KMS-11 (cell line): ENCODE measurements at regions not wholly inside any gene's neighbourhood (a gene's known extent, or its start where the extent isn't known, plus 50 kb on each side); places are given as distances from the start of the nearest gene placed in this dataset.
"Not testable (repeated sequence)": the region's sequence is repeated elsewhere in the genome, so short reads cannot be mapped to it uniquely, and the experiment has no call there.

Experiments used
- H2AFZ ChIP-seq: fragments of 200-600 bp; sonication (generic); 2 replicates; pipeline ENCODE4 v1.6.1; 2016; ENCODE audit warnings: antibody characterized with exemption, mixed run types, low read depth
- H3K27ac ChIP-seq: fragments of 200-600 bp; sonication (generic); 2 replicates; pipeline ENCODE4 v1.6.1; 2016; ENCODE audit warnings: mild to moderate bottlenecking, mixed run types
- H3K27me3 ChIP-seq: fragments of 200-600 bp; sonication (generic); 2 replicates; pipeline ENCODE4 v1.6.1; 2017; ENCODE audit warnings: mild to moderate bottlenecking, low read depth, mixed run types, moderate library complexity; ENCODE audit not compliant: insufficient read depth
- H3K36me3 ChIP-seq: fragments of 200-600 bp; sonication (generic); 2 replicates; pipeline ENCODE4 v1.6.1; 2017; ENCODE audit warnings: mild to moderate bottlenecking, mixed run types; ENCODE audit not compliant: insufficient read depth
- H3K4me1 ChIP-seq: fragments of 200-600 bp; sonication (generic); 2 replicates; pipeline ENCODE4 v1.6.1; 2016; ENCODE audit warnings: mild to moderate bottlenecking, low read depth, mixed run types; ENCODE audit not compliant: poor library complexity, severe bottlenecking
- H3K4me2 ChIP-seq: fragments of 200-600 bp; sonication (generic); 2 replicates; pipeline ENCODE4 v1.7.0; 2016; ENCODE audit warnings: mild to moderate bottlenecking, mixed run types
- H3K4me3 ChIP-seq: fragments of 200-600 bp; sonication (generic); IDR thresholded peaks from 2 replicates; pipeline ENCODE4 v1.6.1; 2017; ENCODE audit warnings: low read depth, low read length, mixed read lengths; ENCODE audit not compliant: insufficient read depth
- H3K79me2 ChIP-seq: fragments of 200-600 bp; sonication (generic); 2 replicates; pipeline ENCODE4 v1.6.1; 2016; ENCODE audit warnings: low read depth, mixed run types; ENCODE audit not compliant: insufficient read depth
- H3K9ac ChIP-seq: fragments of 200-600 bp; sonication (generic); 2 replicates; pipeline ENCODE4 v1.6.1; 2016; ENCODE audit warnings: mild to moderate bottlenecking, mixed run types
- H4K20me1 ChIP-seq: fragments of 200-600 bp; sonication (generic); 2 replicates; pipeline ENCODE4 v1.6.1; 2016; ENCODE audit warnings: mild to moderate bottlenecking, mixed run types; ENCODE audit not compliant: insufficient read depth
- TF ChIP-seq, protein P1 (sequence below): fragments of 200-600 bp; sonication (generic); conservative IDR thresholded peaks from 2 replicates; pipeline ENCODE4 v1.6.1; 2017; ENCODE audit warnings: low read depth, mild to moderate bottlenecking, antibody characterized with exemption, low read length, moderate library complexity, mixed read lengths

- Histone ChIP-seq H3K27me3 (no peaks in the 10 kb centered on the region), H3K9ac (no peak overlapping the region), H3K4me3 (no peak overlapping the region), H3K79me2 (no peaks in the 10 kb centered on the region), H3K4me1 (no peaks in the 10 kb centered on the region), H3K4me2 (no peak overlapping the region), H3K27ac (no peak overlapping the region), H3K36me3 (no peaks in the 10 kb centered on the region), H2AFZ (no peak overlapping the region), H4K20me1 (no peaks in the 10 kb centered on the region)
- TF ChIP-seq, protein P1, sequence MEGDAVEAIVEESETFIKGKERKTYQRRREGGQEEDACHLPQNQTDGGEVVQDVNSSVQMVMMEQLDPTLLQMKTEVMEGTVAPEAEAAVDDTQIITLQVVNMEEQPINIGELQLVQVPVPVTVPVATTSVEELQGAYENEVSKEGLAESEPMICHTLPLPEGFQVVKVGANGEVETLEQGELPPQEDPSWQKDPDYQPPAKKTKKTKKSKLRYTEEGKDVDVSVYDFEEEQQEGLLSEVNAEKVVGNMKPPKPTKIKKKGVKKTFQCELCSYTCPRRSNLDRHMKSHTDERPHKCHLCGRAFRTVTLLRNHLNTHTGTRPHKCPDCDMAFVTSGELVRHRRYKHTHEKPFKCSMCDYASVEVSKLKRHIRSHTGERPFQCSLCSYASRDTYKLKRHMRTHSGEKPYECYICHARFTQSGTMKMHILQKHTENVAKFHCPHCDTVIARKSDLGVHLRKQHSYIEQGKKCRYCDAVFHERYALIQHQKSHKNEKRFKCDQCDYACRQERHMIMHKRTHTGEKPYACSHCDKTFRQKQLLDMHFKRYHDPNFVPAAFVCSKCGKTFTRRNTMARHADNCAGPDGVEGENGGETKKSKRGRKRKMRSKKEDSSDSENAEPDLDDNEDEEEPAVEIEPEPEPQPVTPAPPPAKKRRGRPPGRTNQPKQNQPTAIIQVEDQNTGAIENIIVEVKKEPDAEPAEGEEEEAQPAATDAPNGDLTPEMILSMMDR, result no peak
Measured at GRCh38 chr7:113268757-113269156, 150.4 kb upstream of the SMIM30 start.

DNA sequence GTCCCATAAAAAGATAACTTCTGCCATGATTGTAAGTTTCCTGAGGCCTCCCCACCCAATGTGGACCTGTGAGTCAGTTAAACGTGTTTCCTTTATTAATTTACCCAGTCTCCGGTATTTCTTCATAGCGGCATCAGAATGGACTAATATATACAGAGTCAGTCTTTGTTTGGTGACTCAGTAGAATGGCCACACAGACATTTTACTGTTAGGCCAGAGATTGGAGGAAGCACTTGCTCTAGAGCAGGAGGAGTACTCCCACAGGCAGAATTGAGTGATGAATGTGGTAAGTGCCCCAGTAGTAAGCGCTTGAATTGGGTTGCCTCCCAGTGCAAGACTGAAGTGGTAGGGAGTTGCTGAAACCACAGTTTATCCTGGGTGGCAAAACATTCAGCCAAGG is 149.5 kb upstream of the SMIM30 start:
- H4K20me1 ChIP-seq, result no peaks in the 10 kb centered on the region
- H3K4me3 ChIP-seq, result no peak overlapping the region
- H3K27me3 ChIP-seq, result no peaks in the 10 kb centered on the region
- no peak overlapping the region for H3K9ac ChIP-seq
- H3K27ac ChIP-seq, result no peak overlapping the region
- H3K4me1 ChIP-seq, result no peaks in the 10 kb centered on the region
- TF ChIP-seq, protein P1, result no peak
- no peaks in the 10 kb centered on the region for H3K79me2 ChIP-seq
- H2AFZ ChIP-seq, result no peak overlapping the region
- H3K36me3 ChIP-seq, result no peaks in the 10 kb centered on the region
- H3K4me2 ChIP-seq, result no peak overlapping the region

GRCh38 chr7:113267271-113267670 is 148.9 kb upstream of the SMIM30 start:
- H3K27ac ChIP-seq, result no peak overlapping the region
- TF ChIP-seq, protein P1, result no peak
- H3K79me2 ChIP-seq, result no peaks in the 10 kb centered on the region
- H2AFZ ChIP-seq, result no peak overlapping the region
- H3K9ac ChIP-seq, result no peak overlapping the region
- no peaks in the 10 kb centered on the region for H3K27me3 ChIP-seq
- no peak overlapping the region for H3K4me3 ChIP-seq
- no peaks in the 10 kb centered on the region for H4K20me1 ChIP-seq
- H3K4me1 ChIP-seq, result no peaks in the 10 kb centered on the region
- H3K36me3 ChIP-seq, result no peaks in the 10 kb centered on the region
- no peak overlapping the region for H3K4me2 ChIP-seq

DNA sequence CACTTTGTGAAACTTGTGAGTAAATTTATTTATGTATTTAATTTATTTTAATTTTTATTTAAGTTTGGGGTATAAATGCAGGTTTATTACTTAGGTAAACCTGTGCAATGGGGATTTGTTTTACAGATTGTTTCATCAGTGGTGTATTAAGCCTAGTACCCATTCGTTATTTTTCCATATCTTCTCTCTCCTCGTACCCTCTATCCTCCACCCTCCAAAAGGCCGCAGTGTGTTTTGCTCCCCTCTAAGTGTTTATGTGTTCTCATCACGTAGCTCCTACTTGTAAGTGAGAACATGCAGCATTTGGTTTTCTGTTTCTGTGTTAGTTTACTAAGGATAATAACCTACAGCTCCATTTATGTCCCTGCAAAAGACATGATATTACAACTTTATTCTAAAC is 145.4 kb upstream of the SMIM30 start:
- H3K27me3 ChIP-seq, result no peaks in the 10 kb centered on the region
- peak overlapping the region; percentile 52 for H3K27ac ChIP-seq
- no peak overlapping the region for H3K4me3 ChIP-seq
- H2AFZ ChIP-seq, result peak overlapping the region; percentile 27; the same call in 1 of the 2 replicates
- H3K4me1 ChIP-seq, result no peaks in the 10 kb centered on the region
- H3K79me2 ChIP-seq, result no peaks in the 10 kb centered on the region
- TF ChIP-seq, protein P1, result no peak
- H3K4me2 ChIP-seq, result no peak overlapping the region
- no peaks in the 10 kb centered on the region for H4K20me1 ChIP-seq
- peak overlapping the region; percentile 52; the same call in 1 of the 2 replicates for H3K9ac ChIP-seq
- no peaks in the 10 kb centered on the region for H3K36me3 ChIP-seq

- H3K79me2 ChIP-seq, H3K36me3 ChIP-seq, H2AFZ ChIP-seq, H3K4me3 ChIP-seq, H4K20me1 ChIP-seq, H3K4me2 ChIP-seq, H3K27me3 ChIP-seq, H3K4me1 ChIP-seq: not testable (repeated sequence)
- Histone ChIP-seq H3K9ac (peak overlapping the region; percentile 52; the same call in 1 of the 2 replicates), H3K27ac (peak overlapping the region; percentile 52)
Measured at GRCh38 chr7:113263215-113263742, 144.9 kb upstream of the SMIM30 start.
